ENCODE measurements at regions not wholly inside any gene's neighbourhood (a gene's known extent, or its start where the extent isn't known, plus 50 kb on each side); places are given as distances from the start of the nearest gene placed in this dataset.

- DNase-seq (ENCODE audit: low read depth in 4 of 4, low spot score in 3 of 4), result no peak
Measured at GRCh38 chr2:16466821-16467151, 198.8 kb downstream of the CYRIA start.

GRCh38 chr2:16466133-16466820 is 199.4 kb downstream of the CYRIA start:
- DNase-seq (ENCODE audit: low read depth in 4 of 4, low spot score in 3 of 4), result no peak

GRCh38 chr2:16464641-16465040 is 201.0 kb downstream of the CYRIA start:
- no peak for DNase-seq (ENCODE audit: low read depth in 4 of 4, low spot score in 3 of 4)

- DNase-seq (ENCODE audit: low read depth in 4 of 4, low spot score in 3 of 4), result no peak
Measured at GRCh38 chr2:16462958-16463357, 202.7 kb downstream of the CYRIA start.

- DNase-seq (ENCODE audit: low read depth in 4 of 4, low spot score in 3 of 4), result no peak
Measured at GRCh38 chr2:16461672-16462071, 204.0 kb downstream of the CYRIA start.

GRCh38 chr2:16459606-16460005 is 206.0 kb downstream of the CYRIA start:
- no peak for DNase-seq (ENCODE audit: low read depth in 4 of 4, low spot score in 3 of 4)

- DNase-seq (ENCODE audit: low read depth in 4 of 4, low spot score in 3 of 4), result no peak
Measured at GRCh38 chr2:16454621-16455020, 211.0 kb downstream of the CYRIA start.

- DNase-seq (ENCODE audit: low read depth in 4 of 4, low spot score in 3 of 4), result no peak
Measured at GRCh38 chr2:16452123-16452522, 213.5 kb downstream of the CYRIA start.

GRCh38 chr2:16446706-16447105 is 218.9 kb downstream of the CYRIA start:
- no peak for DNase-seq (ENCODE audit: low read depth in 4 of 4, low spot score in 3 of 4)

- DNase-seq (ENCODE audit: low read depth in 4 of 4, low spot score in 3 of 4), result no peak
Measured at GRCh38 chr2:16442971-16443370, 222.7 kb downstream of the CYRIA start.

- DNase-seq (ENCODE audit: low read depth in 4 of 4, low spot score in 3 of 4), result no peak
Measured at GRCh38 chr2:16441431-16441830, 224.2 kb downstream of the CYRIA start.

- no peak for DNase-seq (ENCODE audit: low read depth in 4 of 4, low spot score in 3 of 4)
Measured at GRCh38 chr2:16440898-16441297, 224.7 kb downstream of the CYRIA start.

GRCh38 chr2:16438613-16439321 is 226.9 kb downstream of the CYRIA start:
- peak; percentile 10 to 30 (median 24) for DNase-seq (ENCODE audit: low read depth in 4 of 4, low spot score in 3 of 4)

- DNase-seq (ENCODE audit: low read depth in 4 of 4, low spot score in 3 of 4), result no peak
Measured at GRCh38 chr2:16437189-16437588, 228.4 kb downstream of the CYRIA start.

- DNase-seq (ENCODE audit: low read depth in 4 of 4, low spot score in 3 of 4), result no peak
Measured at GRCh38 chr2:16434393-16434792, 231.2 kb downstream of the CYRIA start.

GRCh38 chr2:16430846-16431245 is 234.8 kb downstream of the CYRIA start:
- no peak for DNase-seq (ENCODE audit: low read depth in 4 of 4, low spot score in 3 of 4)

- DNase-seq (ENCODE audit: low read depth in 4 of 4, low spot score in 3 of 4), result no peak
Measured at GRCh38 chr2:16429431-16430145, 236.0 kb downstream of the CYRIA start.

- DNase-seq (ENCODE audit: low read depth in 4 of 4, low spot score in 3 of 4), result no peak
Measured at GRCh38 chr2:16429002-16429401, 236.6 kb downstream of the CYRIA start.

- DNase-seq (ENCODE audit: low read depth in 4 of 4, low spot score in 3 of 4), result no peak
Measured at GRCh38 chr2:16425462-16426336, 239.9 kb downstream of the CYRIA start.

GRCh38 chr2:16420421-16420820 is 245.2 kb downstream of the CYRIA start:
- no peak for DNase-seq (ENCODE audit: low read depth in 4 of 4, low spot score in 3 of 4)

GRCh38 chr2:16417726-16418125 is 247.9 kb downstream of the CYRIA start:
- no peak for DNase-seq (ENCODE audit: low read depth in 4 of 4, low spot score in 3 of 4)
